GM18507 (cell line): ENCODE measurements at regions not wholly inside any gene's neighbourhood (a gene's known extent, or its start where the extent isn't known, plus 50 kb on each side); places are given as distances from the start of the nearest gene placed in this dataset.

Experiments
- DNase-seq: peaks from one replicate; pipeline ENCODE4 v3.0.0; 2011; ENCODE audit warnings: low read depth; ENCODE audit not compliant: insufficient read length; ENCODE audit errors: extremely low spot score
- FAIRE-seq: peaks from 2 replicates; lab custom pipeline; 2011; peaks lifted over from hg19 to GRCh38; lab: Jason Lieb, UNC

- DNase-seq: no peak
- no peak for FAIRE-seq
These were observed 577.9 kb downstream of the PPARGC1A start for GRCh38 chr4:23311983-23312382.

GRCh38 chr4:23305026-23305425 is 584.8 kb downstream of the PPARGC1A start:
- FAIRE-seq: no peak
- DNase-seq: no peak

DNA sequence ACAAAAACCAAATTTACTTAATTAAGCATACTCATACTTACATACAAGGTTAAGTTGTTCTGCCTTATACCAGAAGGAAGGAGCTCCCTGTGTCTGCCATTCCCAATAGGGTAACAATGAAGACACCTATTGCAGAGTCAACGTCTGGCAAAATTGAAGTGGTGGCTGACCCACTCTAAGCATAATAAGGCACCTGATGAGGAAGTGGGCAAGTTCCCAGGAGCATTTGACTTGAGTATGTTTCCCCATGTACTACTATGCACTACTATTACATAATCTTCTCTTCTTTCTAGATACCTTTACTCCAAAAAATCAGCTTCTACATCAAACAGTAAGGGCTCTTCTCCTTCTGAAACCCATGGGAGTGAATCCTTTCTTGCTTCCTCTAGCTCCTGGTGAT is 591.5 kb downstream of the PPARGC1A start:
- DNase-seq (no peak), FAIRE-seq (no peak)

GRCh38 chr4:23297327-23297726 is 592.5 kb downstream of the PPARGC1A start:
- DNase-seq (no peak), FAIRE-seq (no peak)

DNA sequence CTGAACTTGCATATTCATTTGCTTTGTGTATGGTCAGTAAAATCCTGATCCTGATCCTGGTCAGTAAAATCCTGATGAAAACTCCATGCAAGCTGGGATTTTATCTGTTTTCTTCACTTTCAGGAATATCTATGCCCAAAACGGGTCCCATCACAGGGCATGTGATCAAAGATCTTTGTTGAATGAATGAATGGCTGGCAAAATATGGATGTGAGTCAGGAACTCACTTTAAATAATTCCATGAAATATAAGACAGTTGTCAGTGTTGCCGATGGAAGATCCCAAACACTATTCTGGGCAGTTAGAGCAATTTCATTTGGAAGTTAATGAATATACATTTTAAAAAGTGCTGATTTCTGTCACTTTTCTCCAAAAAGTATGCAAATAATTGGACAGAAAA is 598.4 kb downstream of the GBA3 start:
- FAIRE-seq (no peak), DNase-seq (no peak)

DNA sequence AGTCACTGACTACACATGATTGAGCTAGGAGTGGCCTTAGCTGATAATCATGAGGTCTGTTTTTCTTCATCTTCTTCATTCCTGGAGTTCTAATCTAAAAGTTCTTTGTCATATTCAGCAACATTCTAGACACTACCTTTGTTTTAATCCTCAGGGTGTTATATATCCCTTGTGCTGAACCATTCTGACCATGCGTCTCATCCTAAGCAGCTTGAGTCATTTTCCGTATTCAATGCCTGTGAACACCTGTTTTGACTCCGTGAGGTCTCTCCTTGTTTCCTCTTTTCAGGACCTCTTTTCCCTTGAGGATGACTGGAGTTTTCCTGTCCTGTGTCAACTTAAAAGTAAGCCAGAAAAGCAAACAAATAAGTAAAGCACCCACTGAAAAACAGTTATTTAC is 597.9 kb downstream of the GBA3 start:
- no peak for DNase-seq

GRCh38 chr4:23279377-23279986 is 586.7 kb downstream of the GBA3 start:
- FAIRE-seq: no peak
- no peak for DNase-seq

More for the DNA sequence above, 597.9 kb downstream of the GBA3 start:
- no peak for FAIRE-seq

GRCh38 chr4:23278845-23279244 is 586.1 kb downstream of the GBA3 start:
- no peak for DNase-seq
- FAIRE-seq: no peak

DNA sequence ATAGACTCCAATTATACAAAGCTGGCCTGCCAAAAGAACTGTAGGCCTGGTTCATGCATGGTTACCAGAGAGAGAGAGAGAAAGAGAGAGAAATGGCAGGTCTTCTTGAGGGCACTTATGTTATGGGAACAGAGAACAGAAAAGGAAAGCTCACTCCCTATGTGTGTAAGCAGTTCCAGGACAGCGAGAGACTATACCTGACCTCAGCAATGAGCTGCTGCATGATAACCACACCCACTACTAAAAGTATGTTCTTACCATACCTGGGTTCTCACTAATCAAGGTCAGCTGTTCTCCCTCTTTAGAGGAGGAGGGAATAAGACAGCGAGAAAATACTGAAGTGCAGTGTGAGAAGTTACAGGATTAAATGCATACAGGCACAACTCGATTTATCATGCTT is 583.3 kb downstream of the GBA3 start:
- DNase-seq (no peak), FAIRE-seq (no peak)

- no peak for DNase-seq
These were observed 576.8 kb downstream of the GBA3 start for GRCh38 chr4:23269566-23269965.

GRCh38 chr4:23268072-23268771 is 575.5 kb downstream of the GBA3 start:
- DNase-seq (no peak), FAIRE-seq (no peak)

More at GRCh38 chr4:23269566-23269965, 576.8 kb downstream of the GBA3 start:
- FAIRE-seq: no peak

GRCh38 chr4:23266401-23266800 is 573.7 kb downstream of the GBA3 start:
- FAIRE-seq (no peak), DNase-seq (no peak)

DNA sequence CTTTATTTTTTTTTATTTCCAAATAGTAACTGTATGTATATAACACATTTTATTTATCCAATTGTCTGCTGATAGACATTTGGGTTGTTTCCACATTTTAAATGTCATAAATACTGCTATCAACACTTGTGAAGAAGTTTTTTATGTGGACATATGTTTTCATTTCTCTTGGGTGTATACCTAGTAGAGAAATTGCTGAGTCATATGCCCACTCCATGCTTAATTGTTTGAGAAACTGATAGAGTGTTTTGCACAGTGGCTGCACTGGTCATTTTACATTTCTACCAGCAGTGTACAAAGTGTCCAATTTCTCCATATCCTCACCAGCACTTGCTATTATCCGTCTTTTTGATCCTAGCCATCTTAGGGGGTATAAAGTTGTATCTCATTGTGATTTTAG is 567.8 kb downstream of the GBA3 start:
- DNase-seq (no peak), FAIRE-seq (no peak)

DNA sequence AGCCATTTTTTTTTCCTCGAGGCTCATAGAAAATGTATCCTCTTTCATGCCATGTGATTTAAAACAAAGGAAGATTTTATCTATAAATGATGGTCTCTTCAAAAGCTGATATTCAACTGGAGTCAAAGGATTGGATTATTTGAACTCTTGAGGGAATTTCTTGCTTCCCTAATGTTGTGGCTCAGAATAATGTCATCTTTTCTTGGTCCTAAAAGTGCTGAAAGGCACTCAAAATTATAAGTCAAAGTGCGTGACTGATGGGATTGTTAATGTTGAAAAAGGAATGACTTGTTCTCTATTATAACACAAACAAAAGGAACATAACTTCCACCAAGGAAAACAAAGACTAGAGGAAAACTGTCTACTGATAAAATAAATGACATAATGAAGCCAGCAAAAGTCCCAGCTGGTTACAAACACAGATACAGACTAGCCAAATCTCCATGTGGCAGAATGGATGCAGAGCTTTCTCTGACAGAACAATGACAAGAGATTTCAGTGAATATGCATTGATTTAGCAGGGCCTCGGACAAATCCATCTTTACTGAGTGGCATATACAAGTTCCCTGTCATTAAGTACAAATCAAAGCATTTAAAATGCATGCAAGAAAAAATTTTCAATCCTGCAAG is 552.6 kb downstream of the GBA3 start:
- DNase-seq (no peak), FAIRE-seq (no peak)

GRCh38 chr4:23242962-23243361 is 550.2 kb downstream of the GBA3 start:
- FAIRE-seq (no peak), DNase-seq (no peak)

DNA sequence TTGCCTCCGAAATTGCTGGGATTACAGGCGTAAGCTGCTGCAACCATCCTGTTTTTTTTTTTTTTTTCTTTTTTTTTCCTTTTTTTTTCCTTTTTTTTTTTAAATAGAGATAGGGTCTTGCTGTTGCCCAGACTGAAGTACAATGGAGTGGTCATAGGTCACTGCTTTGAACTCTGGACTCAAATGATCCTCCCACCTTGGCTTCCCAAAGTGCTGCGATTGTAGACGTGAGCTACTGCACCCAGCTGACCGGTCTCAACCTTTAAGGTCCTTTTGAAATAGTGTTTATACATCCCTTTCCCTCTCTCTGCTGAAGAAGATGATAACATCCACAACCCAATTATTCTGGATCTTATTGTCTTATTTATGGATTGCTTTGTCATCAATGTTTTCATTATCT is 548.7 kb downstream of the GBA3 start:
- FAIRE-seq: no peak
- DNase-seq: no peak

GRCh38 chr4:23238848-23239247 is 546.1 kb downstream of the GBA3 start:
- FAIRE-seq: no peak
- no peak for DNase-seq

DNA sequence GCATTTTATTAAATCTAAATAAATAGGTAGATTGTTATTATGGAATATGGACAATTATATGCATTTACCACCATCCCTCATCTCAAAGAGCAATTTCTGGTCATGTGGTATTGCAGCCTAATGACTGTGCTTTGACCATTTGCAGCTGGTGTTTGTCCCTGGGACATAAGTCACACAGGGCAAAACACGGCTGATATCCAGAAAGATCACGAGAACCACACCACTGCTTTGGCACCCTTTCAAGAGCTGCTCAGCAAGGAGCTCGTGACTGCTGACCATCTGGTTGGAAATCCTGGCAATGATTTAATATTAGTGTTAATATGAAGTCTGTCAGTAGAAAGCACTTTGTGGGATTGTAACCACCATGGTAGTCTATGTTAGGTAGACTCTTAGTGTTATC is 545.0 kb downstream of the GBA3 start:
- no peak for DNase-seq
- FAIRE-seq: no peak

DNA sequence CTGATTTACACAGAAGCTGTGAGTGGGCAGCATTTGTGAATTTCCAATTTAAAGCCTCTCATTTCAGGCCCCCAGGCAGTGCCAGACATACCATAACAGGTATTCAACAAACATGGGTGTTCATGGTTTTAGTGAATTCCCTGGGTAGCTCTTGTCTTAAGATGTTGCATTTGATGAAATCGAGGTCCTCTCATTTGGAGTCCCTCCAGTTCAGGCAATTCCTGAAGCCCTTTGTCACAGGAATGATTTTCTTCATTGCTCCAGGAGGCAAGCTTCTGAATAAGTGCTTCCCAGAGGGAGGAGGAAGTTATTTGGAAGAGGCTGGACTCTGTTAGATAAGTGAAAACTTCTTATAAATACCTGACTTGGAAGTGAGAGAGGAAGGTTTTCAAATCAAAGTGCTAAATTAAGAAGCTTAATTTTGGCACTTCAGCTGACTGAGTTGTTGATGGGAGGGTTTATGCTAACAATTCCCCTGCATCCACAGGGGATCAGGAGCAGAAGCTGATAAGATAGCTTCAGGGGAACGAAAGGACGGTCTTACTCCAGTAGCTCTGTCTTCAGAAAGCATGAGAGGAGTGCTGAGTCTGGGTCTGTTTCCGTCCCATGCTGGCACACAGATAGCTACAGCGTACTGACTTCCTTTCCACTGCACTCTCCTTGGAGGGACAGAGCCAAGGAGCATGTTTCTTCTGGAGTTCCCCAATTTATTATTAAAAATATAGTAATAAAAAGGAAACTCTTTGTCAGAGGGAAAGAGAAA is 543.1 kb downstream of the GBA3 start:
- no peak for FAIRE-seq
- no peak for DNase-seq

DNA sequence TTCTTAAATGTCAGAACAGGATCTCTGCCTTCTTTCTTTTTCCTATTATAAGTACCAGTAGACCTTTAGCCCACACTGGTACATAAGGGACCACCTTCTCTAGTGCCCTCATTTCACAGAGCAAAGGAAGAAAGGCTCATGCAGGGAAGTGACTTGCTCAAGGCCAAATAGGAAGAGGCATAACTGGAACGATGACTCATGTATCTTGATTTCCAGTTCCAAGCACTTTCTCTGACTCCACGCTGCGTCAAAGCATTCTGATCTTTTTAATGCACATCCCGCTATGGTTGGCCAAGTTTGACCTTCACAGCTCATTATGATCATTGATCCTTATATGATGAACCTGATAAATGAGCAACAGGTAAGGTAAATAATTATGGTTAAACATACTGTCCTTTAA is 542.0 kb downstream of the GBA3 start:
- DNase-seq (no peak), FAIRE-seq (no peak)
